Activated CD4-positive, alpha-beta T cell treated with anti-CD3 and anti-CD28 coated beads, Interleukin-2, Interleukin-6, amounts not matched to agents 100 ng/mL and 50 ng/mL, durations not matched to agents 16 hours and 8 hours (primary cell): ENCODE measurements at regions not wholly inside any gene's neighbourhood (a gene's known extent, or its start where the extent isn't known, plus 50 kb on each side); places are given as distances from the start of the nearest gene placed in this dataset.

ENCODE experiments used
- DNase-seq: peaks from one replicate; pipeline ENCODE4 v3.0.0-alpha.2; 2020

DNA sequence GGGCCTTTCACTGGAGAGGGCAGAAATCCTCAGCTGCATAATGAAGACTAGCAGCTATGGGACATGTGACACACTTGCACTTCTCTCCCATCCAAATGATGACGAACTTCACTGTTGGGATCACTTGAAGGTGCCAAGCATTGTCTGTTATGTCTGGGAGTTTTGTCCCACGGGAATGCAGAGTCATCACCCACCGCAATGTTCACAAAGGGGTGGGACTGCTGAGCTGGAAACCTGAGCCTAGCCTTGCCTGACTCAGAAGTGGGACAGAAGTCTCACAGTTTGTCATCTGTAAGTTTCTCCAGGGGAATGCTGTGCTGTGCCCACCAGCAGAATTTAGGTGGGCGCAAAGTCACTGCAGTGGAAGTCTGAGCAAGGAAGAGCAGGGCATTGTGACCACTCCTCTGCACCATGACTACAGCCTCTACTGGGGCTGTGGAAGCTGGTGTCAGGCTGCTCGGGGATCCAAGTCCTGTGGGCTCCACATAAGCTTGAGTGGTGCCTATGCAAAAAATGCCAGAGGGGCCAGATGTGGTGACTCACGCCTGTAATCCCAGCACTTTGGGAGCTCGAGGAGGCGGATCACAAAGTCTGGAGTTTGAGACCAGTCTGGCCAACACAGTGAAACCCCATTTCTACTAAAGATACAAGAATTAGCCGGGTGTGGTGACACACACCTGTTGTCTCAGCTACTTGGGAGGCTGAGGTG lies 472.0 kb upstream of the CNTNAP2 start:
- DNase-seq, result no peak

DNA sequence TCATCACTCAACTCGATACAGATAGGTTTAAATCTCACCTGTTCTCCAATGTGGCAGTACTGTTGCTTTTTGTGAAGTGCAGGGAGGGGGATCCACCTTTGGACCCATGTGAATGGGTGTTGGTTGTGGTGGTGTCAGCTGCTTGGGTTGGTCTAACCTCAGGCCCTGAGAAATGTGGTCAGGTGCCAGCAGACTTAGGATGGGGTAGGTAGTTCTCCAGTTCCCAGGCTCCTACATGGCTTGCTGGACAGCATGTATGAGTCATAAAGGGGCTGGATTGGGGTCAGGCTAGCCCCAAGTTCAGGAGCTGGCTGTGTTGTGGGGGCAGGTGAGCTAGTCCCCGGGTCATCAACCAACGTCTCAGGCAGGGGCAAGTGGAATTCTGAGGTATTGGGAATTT lies 472.6 kb upstream of the CNTNAP2 start:
- DNase-seq, result no peak

DNA sequence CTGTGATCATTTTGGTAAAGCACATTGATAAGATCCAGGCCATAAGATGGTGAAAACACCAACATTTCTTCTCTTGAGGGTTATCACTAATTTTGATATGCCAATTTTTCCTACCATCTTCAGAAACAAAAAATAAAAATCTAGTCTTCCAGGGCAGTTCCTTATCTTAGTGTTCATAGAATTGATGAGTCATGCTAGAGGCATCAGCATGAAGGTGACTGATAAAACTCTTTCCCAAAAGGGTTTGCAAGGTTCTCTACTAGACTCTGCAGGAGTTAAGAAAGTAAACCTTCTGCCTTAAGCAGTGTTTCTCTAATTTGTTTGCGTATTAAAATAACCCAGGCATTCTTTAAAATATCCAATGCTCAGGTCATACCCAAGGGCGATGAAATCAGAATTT lies 483.1 kb upstream of the CNTNAP2 start:
- DNase-seq, result no peak

DNA sequence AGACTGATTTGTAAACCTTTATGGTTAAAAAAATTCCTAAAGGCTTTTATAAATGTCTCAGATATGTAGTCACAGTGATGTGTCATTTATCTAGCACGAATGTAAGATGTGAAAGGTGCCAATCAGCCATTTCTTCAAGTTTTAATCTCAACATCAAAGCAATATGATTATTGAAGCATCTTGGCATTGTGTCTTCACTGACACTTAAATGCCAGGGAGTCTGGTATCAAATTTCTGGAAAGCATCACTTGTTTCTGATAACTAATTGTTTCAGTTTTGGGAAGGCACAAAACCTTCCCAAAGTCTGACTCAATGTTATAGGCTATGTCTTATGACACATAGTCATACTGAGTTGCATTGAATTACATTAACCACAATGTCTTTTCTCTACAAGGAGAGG lies 492.0 kb upstream of the CNTNAP2 start:
- DNase-seq, result no peak

DNA sequence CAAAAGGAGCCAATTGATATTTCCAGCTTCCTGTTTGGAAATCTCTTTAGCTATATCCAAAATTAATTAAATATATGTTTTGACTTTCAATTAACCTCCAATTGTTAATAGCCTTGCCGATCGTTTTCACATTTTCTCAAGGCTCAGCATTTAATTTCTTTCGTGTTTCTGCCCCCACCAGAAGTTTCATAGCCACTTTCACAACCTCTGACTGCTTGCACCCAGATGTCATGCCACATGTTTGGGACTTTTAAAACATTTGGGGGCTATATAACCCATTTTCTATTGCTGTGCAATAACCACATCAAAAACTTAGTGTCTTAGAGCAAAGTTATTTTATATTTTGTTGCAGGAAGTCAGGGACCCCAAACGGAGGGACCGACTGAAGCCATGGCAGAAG lies 510.6 kb upstream of the CNTNAP2 start:
- no peak for DNase-seq

DNA sequence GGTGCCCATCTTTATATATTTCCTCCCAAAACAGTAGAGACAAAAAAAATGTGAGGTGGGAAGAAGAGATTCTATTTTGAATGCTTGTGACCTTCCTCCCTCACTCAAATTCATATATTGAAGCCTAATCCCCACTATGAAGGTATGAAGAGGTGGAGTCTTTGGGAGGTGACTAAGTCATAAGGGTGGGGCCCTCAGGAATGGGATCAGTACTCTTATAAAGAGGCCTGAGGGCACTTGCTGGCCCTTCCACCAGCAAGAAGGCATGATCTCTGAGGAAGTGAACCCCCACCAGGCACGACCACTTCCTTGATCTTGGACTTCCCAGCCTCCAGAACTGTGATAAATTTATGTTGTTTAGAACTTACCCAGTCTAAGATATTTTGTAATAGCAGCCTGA lies 517.2 kb upstream of the CNTNAP2 start:
- no peak for DNase-seq

DNA sequence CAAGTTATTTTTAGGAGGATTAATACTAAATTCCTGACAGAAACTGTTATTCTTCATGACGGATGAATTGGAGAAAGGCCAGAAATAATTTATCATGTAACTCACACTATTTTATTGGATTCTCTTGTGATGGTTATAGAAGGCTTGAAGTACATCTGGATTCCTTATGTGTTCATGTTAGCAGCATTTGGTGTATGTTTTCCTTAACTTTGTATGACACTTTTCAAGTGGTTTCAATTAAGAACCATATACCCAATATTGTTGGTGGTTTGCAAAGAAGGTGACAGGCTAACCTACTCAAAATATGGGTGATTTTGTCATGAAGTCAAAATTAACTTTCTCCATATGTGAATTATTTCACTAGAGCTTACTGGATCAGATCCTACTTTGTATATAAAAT lies 532.2 kb upstream of the CNTNAP2 start:
- no peak for DNase-seq

DNA sequence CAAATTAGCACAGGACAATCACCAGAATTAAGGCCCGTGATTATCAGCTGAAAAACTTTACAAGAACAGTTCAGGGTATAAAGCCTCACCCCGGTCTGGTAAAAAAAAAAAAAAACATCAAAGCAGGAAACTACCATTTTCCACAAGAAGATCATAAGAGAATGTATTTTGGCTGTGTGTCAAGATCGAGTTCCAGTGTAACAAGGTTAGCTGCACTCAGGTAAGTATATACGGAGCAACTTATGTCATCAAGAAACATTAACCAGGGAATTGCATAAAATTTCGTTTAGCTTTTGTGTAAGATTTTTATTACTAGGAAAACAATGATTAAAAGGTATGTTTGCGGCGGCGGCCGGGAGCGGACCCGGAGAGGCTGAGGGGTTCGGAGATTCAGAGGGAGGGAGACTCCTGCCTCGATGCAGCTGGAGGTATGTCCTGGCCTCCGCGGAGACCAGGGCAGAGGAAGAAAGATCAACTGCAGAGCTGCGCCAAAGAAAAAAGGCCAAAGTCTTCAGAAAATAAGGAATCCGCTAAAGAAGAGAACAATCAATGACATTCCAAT lies 533.8 kb upstream of the CNTNAP2 start:
- no peak for DNase-seq

DNA sequence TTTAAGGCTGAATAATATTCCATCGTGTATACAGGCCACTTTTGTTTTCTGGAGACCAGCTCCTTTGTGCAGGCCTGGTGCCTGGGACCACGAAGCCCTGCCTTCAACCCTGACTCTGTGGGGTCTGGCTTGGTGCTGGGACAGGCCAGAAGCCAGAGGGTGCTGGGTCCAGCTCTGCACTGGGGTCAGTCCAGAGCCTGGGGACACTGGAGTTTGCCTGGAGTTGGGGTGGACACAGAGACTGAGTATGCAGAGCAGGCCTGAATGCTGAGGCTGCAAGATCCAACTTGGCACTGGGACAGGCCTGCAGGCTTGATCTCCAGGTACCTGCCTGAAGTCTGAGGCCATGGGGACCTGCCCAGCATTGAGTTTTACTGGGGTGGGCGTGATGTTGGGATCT lies 558.8 kb upstream of the CNTNAP2 start:
- DNase-seq, result no peak

DNA sequence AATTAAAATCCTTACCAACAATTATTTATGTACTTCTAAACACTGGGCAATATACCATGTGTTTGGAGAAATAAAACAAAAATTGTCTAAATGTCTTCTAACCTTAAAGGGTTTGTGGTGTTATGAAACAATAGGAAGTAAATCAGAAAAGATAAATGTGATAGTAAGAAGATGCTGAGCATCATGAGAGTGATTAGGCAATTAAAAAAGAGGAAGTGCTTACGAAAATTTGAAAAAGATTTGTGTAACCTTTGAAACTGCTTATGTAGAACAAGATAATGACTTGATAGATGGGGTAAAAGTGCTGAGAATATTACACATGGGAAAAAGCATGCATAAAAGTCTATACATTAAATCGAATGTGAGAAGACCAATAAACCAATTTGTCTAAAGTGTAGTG lies 573.4 kb upstream of the CNTNAP2 start:
- no peak for DNase-seq

DNA sequence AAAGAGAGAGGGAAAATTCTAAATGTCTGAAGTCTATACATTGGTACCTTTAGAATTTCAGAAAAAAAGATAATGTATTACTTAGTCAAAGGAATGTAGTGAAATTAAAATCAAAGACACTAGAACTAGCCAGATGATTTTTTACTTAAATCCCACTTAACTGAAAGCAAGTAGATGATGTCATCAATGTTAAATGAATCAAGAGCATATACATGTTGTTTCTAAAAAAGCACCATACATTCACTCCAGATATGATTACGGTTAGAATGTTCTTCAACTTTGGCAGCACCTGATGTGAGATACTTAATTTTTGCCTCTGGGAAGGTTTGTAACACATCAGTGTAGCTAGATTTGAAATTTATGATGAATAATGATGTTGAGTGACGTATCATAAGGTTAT lies 576.7 kb upstream of the CNTNAP2 start:
- DNase-seq, result no peak

DNA sequence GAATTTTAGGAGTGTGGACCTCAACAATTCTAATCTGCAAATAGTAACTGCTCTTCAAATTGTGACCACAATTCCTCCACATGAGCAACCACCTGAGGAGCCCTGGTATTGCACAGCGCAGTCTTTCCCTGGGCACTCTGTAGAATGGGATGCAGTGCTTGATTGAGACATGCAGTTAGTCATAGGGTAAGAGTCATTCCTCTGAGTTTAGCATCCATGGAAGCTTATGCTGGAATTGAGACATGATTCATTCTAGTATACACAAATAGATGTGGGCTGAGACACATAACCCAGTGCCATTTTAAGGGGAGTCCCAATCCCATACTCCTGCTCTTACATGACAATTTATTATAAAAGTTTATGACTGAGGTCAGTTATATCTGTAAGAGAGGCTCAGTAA lies 582.3 kb upstream of the CNTNAP2 start:
- DNase-seq, result no peak

DNA sequence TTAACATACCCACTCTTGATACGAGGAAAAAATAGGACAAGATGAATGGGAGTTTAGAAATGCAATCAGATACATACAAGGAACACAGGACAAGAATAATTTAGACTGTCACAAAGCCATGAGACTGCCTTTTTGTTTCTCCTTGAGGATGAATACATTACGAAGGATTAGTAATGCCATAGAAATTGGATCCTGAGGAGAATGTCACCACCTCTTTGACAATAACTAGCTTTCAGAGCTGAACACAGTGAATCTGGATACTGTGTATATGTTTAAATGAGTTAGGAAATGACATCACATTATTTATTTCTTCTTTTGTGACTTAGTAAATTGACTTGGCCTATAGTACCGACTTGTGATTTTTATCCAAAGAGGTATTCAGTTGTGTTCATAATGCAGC lies 596.3 kb upstream of the CNTNAP2 start:
- no peak for DNase-seq

DNA sequence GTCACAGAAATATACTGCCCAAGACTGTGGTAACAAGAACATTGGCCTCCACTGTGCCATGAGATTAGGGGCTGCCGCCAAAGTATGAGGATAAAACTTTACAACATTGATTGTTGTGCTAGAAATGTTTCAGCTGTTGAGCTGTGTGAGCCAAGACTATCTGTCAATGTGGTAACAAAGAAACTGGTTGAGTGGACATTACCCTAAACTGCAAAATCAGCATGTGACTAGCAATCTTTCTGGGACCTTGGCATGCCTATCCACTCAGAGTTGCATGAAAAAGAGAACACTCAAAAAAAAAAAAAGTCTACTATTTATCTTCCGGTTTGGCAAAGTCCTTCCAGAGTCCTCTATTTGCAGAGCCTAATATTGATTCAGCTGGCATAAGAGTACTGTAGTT lies 605.6 kb upstream of the CNTNAP2 start:
- no peak for DNase-seq

DNA sequence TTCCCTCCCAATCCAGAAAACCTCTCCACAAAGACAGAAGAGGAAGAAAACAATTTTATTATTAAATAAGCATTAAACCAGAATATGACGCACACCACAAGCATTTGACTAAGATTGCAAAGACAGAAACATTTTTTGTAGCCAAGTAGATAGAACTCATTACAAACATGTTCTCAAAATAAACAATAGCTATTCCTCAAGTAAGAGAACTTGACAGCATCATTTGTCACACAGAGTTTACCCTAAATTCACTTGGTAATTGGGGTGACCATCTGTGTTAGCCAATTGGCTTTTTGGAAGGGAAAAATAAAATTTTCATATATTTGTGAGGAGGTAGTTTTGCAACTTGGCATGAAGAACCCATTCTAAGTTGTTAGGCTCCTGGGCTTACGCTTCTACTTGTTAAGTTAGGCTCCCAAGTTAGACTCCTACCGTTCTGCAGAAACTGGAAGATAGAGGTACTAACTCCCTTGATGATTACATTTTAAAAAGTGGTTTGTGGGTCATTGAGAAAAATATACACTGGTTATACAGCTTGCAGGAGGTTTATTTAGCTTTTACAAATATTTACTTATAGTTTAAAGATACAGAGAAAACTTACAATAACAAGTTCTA lies 618.6 kb upstream of the CNTNAP2 start:
- no peak for DNase-seq

DNA sequence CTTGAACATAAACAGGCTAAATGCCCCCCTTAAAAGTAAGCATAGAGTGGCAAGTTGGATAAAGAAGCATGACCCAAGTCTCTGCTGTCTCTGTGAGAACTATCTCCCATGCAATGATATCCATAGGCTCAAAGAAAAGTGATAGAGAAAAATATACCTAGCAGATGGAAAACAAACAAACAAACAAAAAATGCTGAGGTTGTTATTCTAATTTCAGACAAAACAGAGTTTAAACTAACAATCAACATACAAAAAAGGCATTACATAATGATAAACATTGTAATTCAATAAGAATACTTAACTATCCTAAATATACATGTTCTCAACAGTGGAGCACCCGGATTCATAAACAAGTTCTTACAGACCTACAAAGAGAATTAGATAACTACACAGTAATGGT lies 626.2 kb upstream of the CNTNAP2 start:
- DNase-seq, result no peak

DNA sequence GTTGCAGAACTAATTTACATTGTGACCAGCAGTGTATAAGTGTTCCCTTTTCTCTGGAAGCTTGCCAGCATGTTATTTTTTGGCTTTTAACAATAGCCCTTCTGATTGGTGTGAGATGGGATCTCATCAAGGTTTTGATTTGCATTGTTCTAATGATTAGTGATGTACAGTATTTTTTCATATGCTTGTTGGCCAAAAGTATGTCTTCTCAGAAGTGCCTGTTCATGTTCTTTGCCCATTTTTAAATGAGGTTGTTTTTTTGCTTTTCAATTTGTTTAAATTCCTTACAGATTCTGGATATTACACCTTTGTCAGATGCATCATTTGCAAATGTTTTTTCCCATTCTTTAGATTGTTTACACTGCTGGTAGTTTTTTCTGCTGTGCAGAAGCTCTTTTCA lies 627.0 kb upstream of the CNTNAP2 start:
- no peak for DNase-seq

DNA sequence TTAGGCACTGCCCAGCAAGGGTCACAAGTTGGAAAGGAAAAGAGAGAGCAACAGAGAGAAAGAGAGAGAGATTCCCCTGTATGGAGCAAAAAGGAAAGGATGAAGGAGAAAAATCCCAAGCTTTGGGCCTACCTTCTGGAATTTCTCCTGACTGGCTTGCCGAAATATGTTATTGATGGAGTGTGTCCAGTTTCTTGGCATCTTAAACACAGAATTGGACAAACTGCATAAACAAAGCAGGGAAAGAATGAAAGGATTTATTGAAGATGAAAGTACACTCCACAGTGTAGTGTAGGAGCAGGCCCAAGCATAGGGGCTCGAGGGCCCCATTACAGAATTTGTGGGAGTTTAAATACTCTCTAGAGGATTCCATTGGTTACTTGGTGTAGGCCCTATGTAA lies 627.8 kb upstream of the CNTNAP2 start:
- DNase-seq, result no peak

DNA sequence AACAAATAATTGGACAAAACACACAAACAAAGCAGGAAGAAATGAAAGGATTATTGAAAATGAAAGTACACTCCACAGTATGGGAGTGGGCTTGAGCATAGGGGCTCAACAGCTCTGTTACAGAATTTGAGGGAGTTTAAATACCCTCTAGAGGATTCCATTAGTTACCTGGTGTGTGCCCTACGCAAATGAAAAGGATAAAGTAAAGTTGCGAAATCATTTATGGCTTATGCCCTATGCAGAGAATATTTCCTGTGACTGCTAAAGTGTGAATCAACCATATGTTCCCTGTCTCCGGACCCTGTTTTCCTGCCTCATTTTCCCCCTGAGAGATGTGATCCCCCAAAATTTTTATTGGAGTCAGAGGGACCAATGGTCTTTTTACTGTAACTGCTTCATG lies 634.6 kb upstream of the CNTNAP2 start:
- no peak for DNase-seq

DNA sequence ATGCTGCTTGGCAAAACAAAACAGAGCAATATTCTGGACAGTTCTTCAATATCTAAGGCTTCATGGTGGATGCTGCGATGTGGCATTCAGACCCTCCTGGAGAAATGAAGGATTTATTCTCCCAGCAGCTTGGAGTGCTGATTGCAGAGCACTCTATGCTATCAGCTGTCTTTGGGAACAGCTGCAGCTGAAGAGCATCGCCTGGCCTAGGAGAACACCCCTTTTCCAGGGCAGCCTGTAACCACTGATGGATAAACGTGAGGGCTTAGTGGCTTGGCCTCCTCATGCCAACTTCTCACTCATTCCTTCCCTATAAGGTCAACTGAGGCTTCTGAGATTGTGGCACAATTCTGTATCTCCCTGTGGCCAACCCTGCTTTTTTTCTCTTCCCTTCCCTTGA lies 638.1 kb upstream of the CNTNAP2 start:
- DNase-seq, result no peak

DNA sequence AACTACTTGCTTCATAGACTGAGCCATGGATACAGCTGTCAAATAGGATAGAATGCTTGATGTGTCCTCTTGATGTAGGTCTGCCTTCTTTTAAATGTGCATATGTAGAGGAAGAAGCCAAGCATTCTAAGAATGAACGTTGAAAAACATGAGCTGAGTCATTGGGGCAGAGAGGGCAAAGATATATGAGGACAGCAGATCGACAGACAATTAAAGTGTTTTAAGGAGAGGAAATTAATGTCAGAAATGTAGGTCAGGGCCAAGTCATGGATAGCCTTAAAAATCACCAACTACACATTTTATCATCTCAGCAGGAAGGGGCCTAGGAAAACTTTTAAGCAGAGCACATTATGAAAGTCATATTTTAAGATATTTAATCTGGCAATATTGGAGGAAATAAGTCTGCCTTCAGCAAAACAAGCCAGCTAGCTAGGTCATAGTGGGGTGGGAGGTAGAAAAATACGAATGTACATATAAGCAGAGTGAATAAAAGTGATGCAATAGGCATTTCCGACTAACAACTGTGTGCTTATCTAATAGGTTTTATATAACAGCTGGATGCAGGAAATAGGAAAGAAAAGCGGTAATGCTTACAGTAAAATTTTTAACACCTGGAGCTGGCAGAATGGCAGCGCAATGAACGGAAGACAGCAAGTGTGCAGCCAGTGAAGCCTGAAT lies 638.3 kb upstream of the TPK1 start:
- no peak for DNase-seq

DNA sequence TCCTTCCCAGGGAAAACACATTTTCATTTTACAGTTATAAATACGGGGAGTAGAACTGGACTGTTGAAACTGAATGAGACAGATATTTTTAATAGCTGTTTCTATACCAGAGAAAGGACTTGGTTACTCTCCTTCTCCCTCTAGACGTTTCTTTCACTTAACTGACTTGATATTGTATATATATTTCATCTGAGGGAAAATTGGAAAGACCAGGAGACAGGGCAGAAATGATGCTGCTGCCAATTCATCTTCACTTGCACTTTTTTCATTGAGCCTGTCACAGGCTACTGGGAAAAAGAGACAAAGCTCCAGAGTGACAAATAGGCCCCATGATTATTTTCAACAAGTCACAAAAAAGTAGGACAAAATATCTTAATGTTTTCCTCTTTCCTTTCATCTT lies 636.0 kb upstream of the TPK1 start:
- no peak for DNase-seq

DNA sequence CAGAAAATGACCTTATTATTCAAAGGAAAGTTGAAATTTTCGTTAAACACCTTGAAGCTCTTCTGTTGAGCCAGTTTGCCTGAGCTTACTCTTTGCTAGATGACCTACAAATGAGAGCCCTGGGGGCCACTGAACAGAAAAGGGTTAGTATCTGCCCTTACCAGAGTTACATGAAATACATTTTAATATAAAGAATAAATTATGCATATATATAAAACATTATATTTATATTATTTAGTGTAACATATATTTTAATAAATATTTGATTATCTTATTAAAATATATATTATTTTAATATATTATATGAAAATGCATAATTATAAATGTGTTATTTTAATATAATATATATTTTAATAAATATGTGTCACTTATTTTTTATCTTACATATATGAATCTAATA lies 628.4 kb upstream of the TPK1 start:
- DNase-seq, result no peak

DNA sequence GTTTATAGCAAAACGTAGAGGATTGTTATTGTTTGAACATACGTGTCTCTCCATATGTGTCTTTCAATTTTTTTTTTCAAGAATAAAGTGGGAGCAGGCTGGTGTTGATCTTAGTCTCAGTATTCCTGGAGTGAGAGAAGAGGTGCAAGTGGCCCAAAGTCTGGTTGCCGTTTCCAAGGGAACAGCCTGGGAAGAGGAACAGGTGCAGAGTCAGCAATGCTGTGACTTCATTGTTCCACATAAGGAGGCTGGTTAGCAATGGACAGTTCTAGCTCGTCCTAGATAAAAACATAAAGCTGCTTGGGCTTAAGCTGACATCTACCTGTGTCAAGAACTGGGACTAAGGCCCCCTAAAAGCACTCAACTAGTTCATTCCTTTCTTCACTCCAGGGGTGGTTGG lies 626.6 kb upstream of the TPK1 start:
- DNase-seq, result no peak
